Chondrocyte (in vitro differentiated cells): ENCODE measurements at regions not wholly inside any gene's neighbourhood (a gene's known extent, or its start where the extent isn't known, plus 50 kb on each side); places are given as distances from the start of the nearest gene placed in this dataset.

Experiments
- DNase-seq: peaks from one replicate; pipeline ENCODE4 v3.0.0; 2021; ENCODE audit warnings: mixed read lengths, low spot score
- H3K27ac Mint-ChIP-seq: one replicate; pipeline ENCODE4 v1.8.0; 2021; ENCODE audit warnings: mild to moderate bottlenecking, moderate library complexity, mixed read lengths; ENCODE audit not compliant: unreplicated experiment
- H3K27me3 Mint-ChIP-seq: 2 replicates; pipeline ENCODE4 v1.8.0; 2021; ENCODE audit warnings: low read depth, mixed read lengths
- H3K36me3 Mint-ChIP-seq: 2 replicates; pipeline ENCODE4 v1.8.0; 2021; ENCODE audit warnings: low read depth, mixed read lengths
- H3K4me1 Mint-ChIP-seq: 2 replicates; pipeline ENCODE4 v1.8.0; 2021; ENCODE audit warnings: low read depth, mild to moderate bottlenecking, mixed read lengths
- H3K4me3 Mint-ChIP-seq: one replicate; pipeline ENCODE4 v1.8.0; 2021; ENCODE audit warnings: mild to moderate bottlenecking, moderate library complexity, mixed read lengths; ENCODE audit not compliant: unreplicated experiment
- H3K9me3 Mint-ChIP-seq: 2 replicates; pipeline ENCODE4 v1.8.0; 2021; ENCODE audit warnings: low read depth, mixed read lengths
- TF ChIP-seq, protein P1 (sequence below): fragments of 200-600 bp; sonication (generic); IDR thresholded peaks from 2 replicates; pipeline ENCODE4 v1.5.0; 2021; ENCODE audit warnings: antibody characterized with exemption, mild to moderate bottlenecking, moderate library complexity

DNA sequence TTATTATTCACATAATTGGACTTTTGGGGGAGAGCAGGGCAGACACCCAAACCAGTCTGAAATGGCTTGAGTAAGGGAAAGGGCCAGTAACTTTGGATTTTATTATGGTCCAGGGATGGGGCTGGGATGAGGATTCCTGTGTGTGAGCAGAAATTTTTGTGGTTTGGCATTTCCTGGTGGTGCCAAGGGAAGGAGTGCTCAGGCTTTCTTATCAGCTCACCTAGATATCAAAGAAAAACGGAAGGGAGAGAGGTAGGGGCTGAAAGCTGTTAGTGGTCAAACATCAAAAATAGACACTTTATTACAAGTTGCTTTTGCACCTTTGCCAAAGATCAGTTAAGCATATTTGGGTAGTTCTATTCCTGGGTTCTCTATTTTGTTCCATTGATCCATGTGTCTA is 128.5 kb upstream of the DIPK2B start:
- peaks cover 4% of the 10 kb centered on the region for H3K9me3 Mint-ChIP-seq
- H3K4me1 Mint-ChIP-seq, result peaks cover 17% of the 10 kb centered on the region
- H3K27ac Mint-ChIP-seq, result no peak overlapping the region
- no peaks in the 10 kb centered on the region for H3K27me3 Mint-ChIP-seq
- DNase-seq, result no peak
- H3K4me3 Mint-ChIP-seq, result no peak overlapping the region
- TF ChIP-seq, protein P1, sequence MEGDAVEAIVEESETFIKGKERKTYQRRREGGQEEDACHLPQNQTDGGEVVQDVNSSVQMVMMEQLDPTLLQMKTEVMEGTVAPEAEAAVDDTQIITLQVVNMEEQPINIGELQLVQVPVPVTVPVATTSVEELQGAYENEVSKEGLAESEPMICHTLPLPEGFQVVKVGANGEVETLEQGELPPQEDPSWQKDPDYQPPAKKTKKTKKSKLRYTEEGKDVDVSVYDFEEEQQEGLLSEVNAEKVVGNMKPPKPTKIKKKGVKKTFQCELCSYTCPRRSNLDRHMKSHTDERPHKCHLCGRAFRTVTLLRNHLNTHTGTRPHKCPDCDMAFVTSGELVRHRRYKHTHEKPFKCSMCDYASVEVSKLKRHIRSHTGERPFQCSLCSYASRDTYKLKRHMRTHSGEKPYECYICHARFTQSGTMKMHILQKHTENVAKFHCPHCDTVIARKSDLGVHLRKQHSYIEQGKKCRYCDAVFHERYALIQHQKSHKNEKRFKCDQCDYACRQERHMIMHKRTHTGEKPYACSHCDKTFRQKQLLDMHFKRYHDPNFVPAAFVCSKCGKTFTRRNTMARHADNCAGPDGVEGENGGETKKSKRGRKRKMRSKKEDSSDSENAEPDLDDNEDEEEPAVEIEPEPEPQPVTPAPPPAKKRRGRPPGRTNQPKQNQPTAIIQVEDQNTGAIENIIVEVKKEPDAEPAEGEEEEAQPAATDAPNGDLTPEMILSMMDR, result no peak
- peaks cover 2% of the 10 kb centered on the region for H3K36me3 Mint-ChIP-seq

DNA sequence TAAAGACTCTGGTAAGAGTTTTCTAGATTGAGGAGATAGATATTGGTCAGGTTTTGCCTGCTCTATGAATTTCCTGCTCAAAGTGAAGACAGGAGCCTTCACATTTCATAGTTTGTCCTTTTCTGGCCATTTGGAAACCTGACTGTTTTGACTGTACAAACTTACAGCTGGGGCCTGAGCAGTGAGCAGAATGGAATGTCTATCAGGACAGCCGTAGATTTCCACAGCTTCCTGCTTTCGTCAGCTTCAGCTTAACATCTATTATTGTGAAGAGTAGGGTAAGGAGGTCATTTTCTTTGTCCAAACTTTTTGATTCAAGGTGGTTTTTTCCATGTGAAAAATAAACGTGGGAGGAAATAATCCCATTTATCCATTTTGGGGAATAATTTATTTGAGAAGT is 124.3 kb upstream of the DIPK2B start:
- peaks cover 2% of the 10 kb centered on the region for H3K36me3 Mint-ChIP-seq
- H3K4me1 Mint-ChIP-seq, result peaks cover 35% of the 10 kb centered on the region
- no peaks in the 10 kb centered on the region for H3K27me3 Mint-ChIP-seq
- TF ChIP-seq, protein P1, result no peak
- no peak overlapping the region for H3K4me3 Mint-ChIP-seq
- peak overlapping the region; percentile 45 for H3K27ac Mint-ChIP-seq
- DNase-seq, result no peak
- H3K9me3 Mint-ChIP-seq, result peaks cover 8% of the 10 kb centered on the region

DNA sequence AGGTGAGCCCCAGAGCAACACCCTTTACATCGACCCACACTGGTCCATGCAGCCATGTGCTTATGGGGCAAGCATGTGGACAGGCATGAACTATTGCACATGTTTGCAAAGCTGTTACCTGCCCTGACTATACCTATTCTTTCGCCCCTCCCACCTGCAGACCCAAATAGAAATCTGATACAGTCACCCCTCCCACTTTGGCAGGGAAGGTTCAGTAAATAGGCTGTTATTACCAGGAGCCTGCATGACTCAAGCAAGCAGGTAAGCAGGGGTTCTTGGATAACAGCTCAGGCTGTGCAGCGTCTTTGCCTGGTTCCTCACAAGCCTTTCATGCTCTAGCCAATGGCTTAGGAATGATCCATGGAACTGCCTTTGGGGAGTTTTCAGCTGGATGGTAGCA is 122.7 kb upstream of the DIPK2B start:
- peaks cover 8% of the 10 kb centered on the region for H3K9me3 Mint-ChIP-seq
- H3K4me3 Mint-ChIP-seq, result no peak overlapping the region
- DNase-seq, result no peak
- H3K27me3 Mint-ChIP-seq, result no peaks in the 10 kb centered on the region
- peaks cover 2% of the 10 kb centered on the region for H3K36me3 Mint-ChIP-seq
- peaks cover 32% of the 10 kb centered on the region for H3K4me1 Mint-ChIP-seq
- H3K27ac Mint-ChIP-seq, result no peak overlapping the region
- TF ChIP-seq, protein P1, result no peak

DNA sequence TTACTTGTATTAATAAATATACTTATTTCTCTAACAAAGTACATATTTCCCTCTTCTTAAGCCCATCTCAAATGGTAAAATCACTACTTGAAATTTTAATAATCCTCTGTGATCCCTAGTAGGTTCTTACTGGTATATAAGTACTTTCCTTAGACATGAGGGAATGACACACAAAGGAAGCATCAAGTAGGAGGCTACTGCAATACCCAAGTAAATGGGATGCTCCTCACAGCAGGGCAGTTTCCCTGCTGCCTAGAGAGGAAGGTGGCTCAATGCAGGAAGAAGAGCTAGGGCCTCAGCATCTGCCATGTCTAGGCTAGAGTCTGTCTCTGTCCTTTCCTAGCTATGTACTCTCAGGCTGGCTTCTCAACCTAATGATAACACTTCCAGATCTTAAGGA is 122.1 kb upstream of the DIPK2B start:
- TF ChIP-seq, protein P1, result no peak
- no peaks in the 10 kb centered on the region for H3K27me3 Mint-ChIP-seq
- peaks cover 32% of the 10 kb centered on the region for H3K4me1 Mint-ChIP-seq
- peaks cover 8% of the 10 kb centered on the region for H3K9me3 Mint-ChIP-seq
- peaks cover 2% of the 10 kb centered on the region for H3K36me3 Mint-ChIP-seq
- H3K4me3 Mint-ChIP-seq, result no peak overlapping the region
- H3K27ac Mint-ChIP-seq, result peak overlapping the region; percentile 78
- no peak for DNase-seq

DNA sequence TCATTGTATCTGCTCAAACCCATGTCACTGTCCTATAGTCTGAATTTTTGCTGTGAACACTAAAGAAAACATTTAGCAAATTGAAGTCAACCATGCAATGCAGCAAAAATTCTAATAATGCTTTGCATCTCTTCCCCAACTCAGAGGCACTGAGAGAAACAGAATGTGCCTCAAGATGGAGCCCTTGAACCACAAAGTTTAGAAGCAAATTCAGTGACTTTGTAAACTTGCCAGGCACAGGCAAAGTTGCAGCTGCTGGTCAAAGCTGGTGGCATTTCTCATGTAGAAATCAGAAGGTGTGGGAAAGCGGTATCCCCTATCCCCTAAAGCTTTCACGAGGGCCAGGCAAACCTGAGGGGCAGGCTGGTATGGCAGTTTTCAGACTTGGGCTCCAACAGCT is 121.7 kb upstream of the DIPK2B start:
- Mint-ChIP-seq H3K27me3 (no peaks in the 10 kb centered on the region), H3K9me3 (peaks cover 8% of the 10 kb centered on the region), H3K4me3 (no peak overlapping the region), H3K36me3 (no peaks in the 10 kb centered on the region), H3K4me1 (peaks cover 29% of the 10 kb centered on the region), H3K27ac (peak overlapping the region; percentile 78)
- TF ChIP-seq, protein P1, result peak; percentile 84
- no peak for DNase-seq
